Activated CD8-positive, alpha-beta memory T cell treated with anti-CD3 and anti-CD28 coated beads, Interleukin-2, amount 50 U/mL, for 48 hours (primary cell): ENCODE measurements at regions not wholly inside any gene's neighbourhood (a gene's known extent, or its start where the extent isn't known, plus 50 kb on each side); places are given as distances from the start of the nearest gene placed in this dataset.

Source experiments
- DNase-seq: peaks from one replicate; pipeline ENCODE4 v3.0.0-alpha.2; 2020

DNA sequence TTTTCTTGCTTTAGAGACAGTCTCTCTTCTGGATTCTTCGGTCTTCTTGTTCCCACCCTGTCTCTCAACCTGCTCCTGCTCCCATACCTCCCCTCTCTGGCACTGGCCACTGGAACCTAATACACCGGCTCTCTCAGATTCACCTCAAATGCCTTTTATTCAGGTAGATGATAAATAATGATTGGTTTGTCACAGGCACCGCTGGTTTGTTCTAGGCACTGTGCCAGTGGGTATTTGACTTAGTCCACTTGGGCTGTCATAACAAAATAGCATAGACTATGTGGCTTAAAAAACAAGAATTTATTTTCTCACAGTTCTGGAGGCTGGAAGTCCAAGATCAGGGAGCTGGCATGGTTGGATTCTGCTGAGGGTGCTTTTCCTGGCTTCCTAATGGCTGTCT is 278.2 kb upstream of the STT3B start:
- no peak for DNase-seq

GRCh38 chr3:31255007-31255581 is 277.6 kb upstream of the STT3B start:
- DNase-seq = no peak

GRCh38 chr3:31262201-31262600 is 270.5 kb upstream of the STT3B start:
- DNase-seq = no peak

DNA sequence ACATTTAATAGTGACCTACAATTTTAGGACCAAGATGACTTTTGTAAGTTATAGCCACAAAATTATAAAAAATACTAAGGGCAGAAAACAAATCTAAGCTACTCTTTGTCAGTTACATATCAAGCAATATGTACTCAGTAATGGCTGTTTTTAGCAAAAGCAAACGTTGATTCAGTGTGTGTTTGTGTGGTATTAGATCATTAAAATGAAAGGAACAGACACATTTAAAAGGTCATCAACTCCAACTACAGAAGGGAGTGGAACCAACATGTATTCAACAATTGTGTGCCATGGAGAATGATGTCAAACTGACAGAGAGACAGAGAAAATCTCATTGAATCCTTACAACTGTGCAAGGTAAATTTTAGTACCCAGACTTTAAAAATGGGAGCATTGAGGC is 268.8 kb upstream of the STT3B start:
- DNase-seq = no peak

GRCh38 chr3:31265646-31266428 is 266.9 kb upstream of the STT3B start:
- DNase-seq = no peak

- no peak for DNase-seq
These were observed 263.9 kb upstream of the STT3B start for GRCh38 chr3:31268868-31269267.

DNA sequence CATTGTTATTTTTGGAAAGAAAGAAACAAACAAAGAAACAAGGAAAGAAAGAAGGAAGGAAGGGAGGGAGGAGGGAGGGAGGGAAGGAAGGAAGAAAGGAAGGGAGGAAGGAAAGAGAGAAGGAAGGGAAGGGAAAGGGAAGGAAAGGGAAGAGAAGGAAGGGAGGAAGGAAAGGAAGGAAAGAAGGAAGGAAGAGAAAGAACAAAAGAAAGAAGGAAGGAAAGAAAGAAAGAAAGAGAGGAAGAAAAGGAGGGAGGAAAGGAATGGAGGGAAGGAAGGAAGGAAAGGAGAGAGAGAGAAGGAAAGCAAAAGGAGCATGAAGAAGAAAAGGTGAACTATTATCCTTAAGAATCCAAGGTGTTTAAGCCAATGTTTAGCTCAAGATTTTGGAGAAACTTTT is 262.7 kb upstream of the STT3B start:
- no peak for DNase-seq

- no peak for DNase-seq
These were observed 258.2 kb upstream of the STT3B start for GRCh38 chr3:31274326-31275024.

DNA sequence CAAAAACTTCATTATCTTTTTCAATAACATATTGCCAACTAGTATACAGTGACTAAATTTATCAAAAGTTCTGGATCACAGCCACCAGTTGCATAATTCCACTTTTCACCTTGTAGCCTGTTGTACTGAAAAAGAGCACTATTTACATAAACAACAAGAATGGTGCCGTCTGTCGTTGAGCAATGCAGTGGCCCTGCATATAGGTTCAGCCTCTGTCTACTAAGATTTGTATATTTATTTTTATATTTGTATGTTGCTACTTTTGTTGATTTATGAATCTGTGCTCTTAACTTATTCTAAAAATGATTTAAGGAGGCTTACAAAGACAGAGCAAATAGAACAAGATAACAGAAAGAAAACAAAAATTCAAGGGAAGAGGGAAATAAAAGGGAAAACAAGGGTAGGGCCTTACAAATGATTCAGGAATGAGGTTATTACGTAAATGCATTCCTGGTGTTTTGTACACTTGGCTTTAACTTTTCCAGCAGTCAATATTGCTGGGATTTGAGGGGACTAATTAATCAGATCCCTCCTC is 257.6 kb upstream of the STT3B start:
- no peak for DNase-seq

DNA sequence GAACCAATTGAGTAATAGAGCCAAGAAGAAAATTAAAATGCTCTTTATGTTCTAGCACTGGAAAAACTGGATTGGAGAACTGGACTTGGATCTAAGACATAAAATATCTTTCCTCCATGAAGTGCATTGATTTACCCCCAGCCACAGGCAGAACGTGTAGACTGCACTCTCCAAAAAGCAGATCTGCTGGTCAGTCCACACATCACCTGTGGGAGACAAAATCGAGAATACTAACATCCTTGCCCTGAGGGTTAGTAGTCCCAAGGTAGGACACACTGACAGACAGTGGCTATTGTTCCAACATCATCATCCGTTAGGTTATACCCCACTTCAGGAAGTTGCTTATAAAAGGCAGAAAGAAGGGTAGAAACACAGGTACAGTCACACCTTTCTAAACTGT is 257.1 kb upstream of the STT3B start:
- DNase-seq = no peak

GRCh38 chr3:31277582-31277981 is 255.1 kb upstream of the STT3B start:
- no peak for DNase-seq

GRCh38 chr3:31278532-31278931 is 254.2 kb upstream of the STT3B start:
- DNase-seq = no peak

- DNase-seq = no peak
These were observed 247.9 kb upstream of the STT3B start for GRCh38 chr3:31284776-31285175.

DNA sequence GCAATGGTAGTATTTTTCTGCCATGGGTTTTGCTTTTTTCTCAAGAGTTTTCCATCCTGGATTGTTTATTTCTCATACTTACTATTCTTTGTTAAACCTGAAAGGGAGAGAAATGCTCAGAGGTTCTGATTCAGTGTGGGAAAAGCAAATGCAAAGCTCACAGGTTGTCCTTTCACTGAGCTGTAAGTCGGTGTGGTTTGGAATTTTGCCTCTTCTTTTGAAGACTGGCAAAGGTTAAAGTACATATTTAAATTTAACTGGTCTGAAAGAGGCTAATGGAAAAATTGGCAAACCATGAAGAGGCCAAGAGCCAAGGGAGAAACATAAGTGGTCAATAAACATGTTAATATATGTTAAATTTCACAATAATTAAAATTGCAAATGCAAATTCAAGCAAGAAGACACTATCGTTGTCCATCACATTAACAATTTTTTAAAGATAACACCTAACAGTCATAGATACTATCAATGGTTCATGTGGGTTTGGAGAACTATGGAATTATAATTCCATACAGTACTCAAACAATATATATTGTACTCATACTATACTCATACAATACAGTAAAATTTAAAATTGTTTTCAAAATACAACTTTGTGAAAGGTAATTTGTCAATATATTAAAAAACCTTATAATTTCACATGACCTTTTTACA is 246.8 kb upstream of the STT3B start:
- DNase-seq = no peak

DNA sequence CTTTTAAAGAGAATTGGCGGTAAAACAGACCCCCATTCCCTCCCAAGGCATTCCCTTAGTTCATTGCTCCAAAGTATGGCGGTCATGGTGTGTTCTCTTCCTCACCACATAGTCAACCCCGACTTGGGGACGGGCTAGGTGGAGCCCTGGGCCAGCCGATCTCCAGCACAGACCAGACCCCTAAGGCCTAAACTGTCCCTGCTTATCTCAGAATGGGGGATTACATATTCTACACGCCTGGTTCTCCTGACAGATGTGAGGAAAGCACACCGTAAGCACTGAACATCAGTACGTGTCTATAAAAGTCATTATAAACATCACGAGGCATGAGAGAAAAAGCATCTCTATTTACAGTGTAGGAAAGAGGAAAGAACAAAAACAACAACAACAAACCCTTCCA is 244.5 kb upstream of the STT3B start:
- no peak for DNase-seq

- DNase-seq = no peak
These were observed 244.1 kb upstream of the STT3B start for GRCh38 chr3:31288641-31289100.

GRCh38 chr3:31289584-31289983 is 243.1 kb upstream of the STT3B start:
- no peak for DNase-seq

GRCh38 chr3:31290046-31290445 is 242.7 kb upstream of the STT3B start:
- DNase-seq = no peak

DNA sequence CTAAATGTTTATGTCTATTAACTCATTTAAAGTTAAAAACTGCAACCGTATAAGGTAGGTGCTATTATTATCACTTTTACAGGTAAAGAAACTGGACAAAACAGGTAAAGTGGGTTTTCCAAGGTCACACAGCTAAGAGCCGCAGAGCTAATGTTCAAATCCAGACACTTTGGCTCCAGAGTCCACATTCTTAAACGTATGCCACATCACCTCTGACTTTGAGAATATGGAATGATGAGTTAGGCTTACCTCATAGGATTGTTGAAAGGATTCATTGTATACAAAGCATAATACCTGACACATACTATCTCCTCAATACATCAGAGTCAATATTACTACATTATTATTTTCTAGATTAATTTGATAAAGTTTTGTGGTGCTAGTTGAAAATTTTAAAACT is 240.9 kb upstream of the STT3B start:
- DNase-seq = no peak

- DNase-seq = no peak
These were observed 238.1 kb upstream of the STT3B start for GRCh38 chr3:31294430-31295149.

- no peak for DNase-seq
These were observed 237.5 kb upstream of the STT3B start for GRCh38 chr3:31295150-31295765.

DNA sequence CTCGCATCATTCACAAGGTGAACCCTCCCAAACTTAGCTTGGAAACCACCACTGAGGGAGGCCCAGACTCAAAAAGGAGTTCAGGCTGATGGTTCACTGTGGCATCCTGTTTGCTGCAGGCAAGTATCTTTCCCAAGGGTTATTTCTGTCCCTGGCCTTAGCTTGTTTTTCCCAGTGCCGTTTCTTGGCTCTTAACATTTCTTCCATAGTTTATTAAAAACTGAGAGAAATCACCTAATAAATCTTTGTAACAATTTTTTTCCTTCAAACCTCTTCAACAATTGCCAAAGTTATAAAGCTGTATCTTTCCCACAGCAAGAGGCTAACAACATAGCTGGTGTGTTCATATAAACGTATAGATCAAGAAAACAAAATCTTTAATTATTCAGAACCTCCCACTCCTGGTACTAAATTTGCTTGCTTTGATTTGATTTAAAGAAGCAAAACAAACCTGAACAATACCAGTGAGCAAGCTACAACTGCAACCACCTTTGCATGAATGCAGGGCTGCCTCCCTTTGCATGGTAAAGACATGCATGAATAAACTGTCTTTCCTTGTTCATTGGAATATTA is 234.9 kb upstream of the STT3B start:
- no peak for DNase-seq
